A549 (cell line): ENCODE measurements at regions not wholly inside any gene's neighbourhood (a gene's known extent, or its start where the extent isn't known, plus 50 kb on each side); places are given as distances from the start of the nearest gene placed in this dataset.

Experiments
- TF ChIP-seq, protein P1 (sequence below): fragments of >200 bp; sonication (Bioruptor Twin); formaldehyde crosslinking; IDR thresholded peaks from 3 replicates; pipeline ENCODE4 v1.5.1; 2016
- TF ChIP-seq, protein P2 (sequence below): fragments of 200-600 bp; sonication (generic); IDR thresholded peaks from 2 replicates; pipeline ENCODE4 v1.6.1; 2016; ENCODE audit warnings: antibody characterized with exemption, mild to moderate bottlenecking, moderate library complexity

DNA sequence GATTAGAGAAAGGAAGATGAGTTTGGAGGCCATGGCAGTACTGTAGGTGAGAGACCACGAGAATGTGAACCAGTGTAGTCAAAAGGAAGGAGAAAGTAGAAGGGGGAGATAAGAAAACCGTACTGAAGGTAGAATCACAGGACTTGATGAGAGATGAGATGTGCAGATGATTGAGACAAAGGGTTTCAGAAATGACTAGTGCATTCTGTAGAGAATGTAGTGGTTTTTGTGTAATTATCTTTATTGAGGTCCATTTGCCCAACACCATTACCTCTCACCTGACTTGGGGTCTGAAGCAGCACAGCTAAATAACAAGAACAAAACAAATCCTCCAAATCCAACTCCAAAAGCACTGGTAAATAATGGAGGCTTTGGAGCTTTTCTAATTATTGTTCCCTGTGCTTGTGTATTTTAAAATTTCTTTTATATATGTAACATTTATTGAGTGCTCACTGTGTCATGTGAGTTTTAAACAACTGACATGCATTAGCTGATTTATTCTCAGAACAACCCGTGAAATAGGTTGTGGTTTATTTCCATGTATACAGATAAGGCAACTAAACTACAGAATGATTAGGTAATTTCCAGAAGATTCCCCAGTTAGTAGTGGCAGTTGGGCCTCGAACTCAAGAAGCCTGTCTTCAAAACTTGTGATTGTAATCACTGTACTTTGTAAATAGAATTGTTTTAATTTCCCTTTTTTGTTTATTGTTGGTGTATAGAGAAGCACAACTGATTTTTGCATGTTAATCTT is 390.0 kb downstream of the AEBP2 start:
- TF ChIP-seq, protein P1, sequence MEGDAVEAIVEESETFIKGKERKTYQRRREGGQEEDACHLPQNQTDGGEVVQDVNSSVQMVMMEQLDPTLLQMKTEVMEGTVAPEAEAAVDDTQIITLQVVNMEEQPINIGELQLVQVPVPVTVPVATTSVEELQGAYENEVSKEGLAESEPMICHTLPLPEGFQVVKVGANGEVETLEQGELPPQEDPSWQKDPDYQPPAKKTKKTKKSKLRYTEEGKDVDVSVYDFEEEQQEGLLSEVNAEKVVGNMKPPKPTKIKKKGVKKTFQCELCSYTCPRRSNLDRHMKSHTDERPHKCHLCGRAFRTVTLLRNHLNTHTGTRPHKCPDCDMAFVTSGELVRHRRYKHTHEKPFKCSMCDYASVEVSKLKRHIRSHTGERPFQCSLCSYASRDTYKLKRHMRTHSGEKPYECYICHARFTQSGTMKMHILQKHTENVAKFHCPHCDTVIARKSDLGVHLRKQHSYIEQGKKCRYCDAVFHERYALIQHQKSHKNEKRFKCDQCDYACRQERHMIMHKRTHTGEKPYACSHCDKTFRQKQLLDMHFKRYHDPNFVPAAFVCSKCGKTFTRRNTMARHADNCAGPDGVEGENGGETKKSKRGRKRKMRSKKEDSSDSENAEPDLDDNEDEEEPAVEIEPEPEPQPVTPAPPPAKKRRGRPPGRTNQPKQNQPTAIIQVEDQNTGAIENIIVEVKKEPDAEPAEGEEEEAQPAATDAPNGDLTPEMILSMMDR: no peak
- TF ChIP-seq, protein P2, sequence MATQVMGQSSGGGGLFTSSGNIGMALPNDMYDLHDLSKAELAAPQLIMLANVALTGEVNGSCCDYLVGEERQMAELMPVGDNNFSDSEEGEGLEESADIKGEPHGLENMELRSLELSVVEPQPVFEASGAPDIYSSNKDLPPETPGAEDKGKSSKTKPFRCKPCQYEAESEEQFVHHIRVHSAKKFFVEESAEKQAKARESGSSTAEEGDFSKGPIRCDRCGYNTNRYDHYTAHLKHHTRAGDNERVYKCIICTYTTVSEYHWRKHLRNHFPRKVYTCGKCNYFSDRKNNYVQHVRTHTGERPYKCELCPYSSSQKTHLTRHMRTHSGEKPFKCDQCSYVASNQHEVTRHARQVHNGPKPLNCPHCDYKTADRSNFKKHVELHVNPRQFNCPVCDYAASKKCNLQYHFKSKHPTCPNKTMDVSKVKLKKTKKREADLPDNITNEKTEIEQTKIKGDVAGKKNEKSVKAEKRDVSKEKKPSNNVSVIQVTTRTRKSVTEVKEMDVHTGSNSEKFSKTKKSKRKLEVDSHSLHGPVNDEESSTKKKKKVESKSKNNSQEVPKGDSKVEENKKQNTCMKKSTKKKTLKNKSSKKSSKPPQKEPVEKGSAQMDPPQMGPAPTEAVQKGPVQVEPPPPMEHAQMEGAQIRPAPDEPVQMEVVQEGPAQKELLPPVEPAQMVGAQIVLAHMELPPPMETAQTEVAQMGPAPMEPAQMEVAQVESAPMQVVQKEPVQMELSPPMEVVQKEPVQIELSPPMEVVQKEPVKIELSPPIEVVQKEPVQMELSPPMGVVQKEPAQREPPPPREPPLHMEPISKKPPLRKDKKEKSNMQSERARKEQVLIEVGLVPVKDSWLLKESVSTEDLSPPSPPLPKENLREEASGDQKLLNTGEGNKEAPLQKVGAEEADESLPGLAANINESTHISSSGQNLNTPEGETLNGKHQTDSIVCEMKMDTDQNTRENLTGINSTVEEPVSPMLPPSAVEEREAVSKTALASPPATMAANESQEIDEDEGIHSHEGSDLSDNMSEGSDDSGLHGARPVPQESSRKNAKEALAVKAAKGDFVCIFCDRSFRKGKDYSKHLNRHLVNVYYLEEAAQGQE: no peak
